ENCODE measurements at regions not wholly inside any gene's neighbourhood (a gene's known extent, or its start where the extent isn't known, plus 50 kb on each side); places are given as distances from the start of the nearest gene placed in this dataset.

DNA sequence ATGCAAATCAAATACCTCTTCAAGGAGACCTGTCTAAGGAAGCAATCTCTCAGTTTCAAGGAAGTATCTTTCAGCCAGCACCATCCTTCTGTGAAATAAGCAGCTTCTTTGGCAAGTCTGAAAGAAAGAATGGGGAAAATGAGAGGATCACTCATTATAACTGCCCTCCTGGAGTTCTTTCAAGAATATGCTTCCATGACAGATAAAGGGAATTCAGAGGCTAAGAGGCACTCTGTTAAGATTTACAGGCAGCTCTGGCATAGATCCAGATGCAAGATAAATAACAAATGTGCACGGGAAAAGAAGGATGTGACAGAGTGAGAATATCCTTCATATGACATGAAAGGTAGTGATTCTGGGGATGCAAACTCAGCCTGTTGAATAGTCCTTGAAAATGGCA, 348.2 kb upstream of the CCNG1 start:
- TF ChIP-seq, protein P1, sequence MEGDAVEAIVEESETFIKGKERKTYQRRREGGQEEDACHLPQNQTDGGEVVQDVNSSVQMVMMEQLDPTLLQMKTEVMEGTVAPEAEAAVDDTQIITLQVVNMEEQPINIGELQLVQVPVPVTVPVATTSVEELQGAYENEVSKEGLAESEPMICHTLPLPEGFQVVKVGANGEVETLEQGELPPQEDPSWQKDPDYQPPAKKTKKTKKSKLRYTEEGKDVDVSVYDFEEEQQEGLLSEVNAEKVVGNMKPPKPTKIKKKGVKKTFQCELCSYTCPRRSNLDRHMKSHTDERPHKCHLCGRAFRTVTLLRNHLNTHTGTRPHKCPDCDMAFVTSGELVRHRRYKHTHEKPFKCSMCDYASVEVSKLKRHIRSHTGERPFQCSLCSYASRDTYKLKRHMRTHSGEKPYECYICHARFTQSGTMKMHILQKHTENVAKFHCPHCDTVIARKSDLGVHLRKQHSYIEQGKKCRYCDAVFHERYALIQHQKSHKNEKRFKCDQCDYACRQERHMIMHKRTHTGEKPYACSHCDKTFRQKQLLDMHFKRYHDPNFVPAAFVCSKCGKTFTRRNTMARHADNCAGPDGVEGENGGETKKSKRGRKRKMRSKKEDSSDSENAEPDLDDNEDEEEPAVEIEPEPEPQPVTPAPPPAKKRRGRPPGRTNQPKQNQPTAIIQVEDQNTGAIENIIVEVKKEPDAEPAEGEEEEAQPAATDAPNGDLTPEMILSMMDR (conservative IDR thresholded peaks at IDR 0.05): no peak
- TF ChIP-seq ZFX (IDR thresholded peaks at IDR 0.05): no peak

Measured in C4-2B (cell line).